NCI-H1105 (cell line): ENCODE measurements at regions not wholly inside any gene's neighbourhood (a gene's known extent, or its start where the extent isn't known, plus 50 kb on each side); places are given as distances from the start of the nearest gene placed in this dataset.
"Not testable (repeated sequence)": the region's sequence is repeated elsewhere in the genome, so short reads cannot be mapped to it uniquely, and the experiment has no call there.

Experiments
- DNase-seq: peaks from one replicate; lab custom pipeline; 2025; lab: John Stamatoyannopoulos, UW

- no peak for DNase-seq
Observed at GRCh38 chr2:22110244-22110651, 986.5 kb downstream of the TDRD15 start.

GRCh38 chr2:22124003-22124402 lies 1000.2 kb downstream of the TDRD15 start:
- no peak for DNase-seq

- DNase-seq: no peak
Observed at GRCh38 chr2:22126106-22126505, 1002.3 kb downstream of the TDRD15 start.

GRCh38 chr2:22126978-22127377 lies 1003.2 kb downstream of the TDRD15 start:
- DNase-seq: no peak

GRCh38 chr2:22134421-22134820 lies 1010.7 kb downstream of the TDRD15 start:
- DNase-seq: no peak

GRCh38 chr2:22136446-22136845 lies 1012.7 kb downstream of the TDRD15 start:
- DNase-seq: no peak

GRCh38 chr2:22143840-22144239 lies 1020.1 kb downstream of the TDRD15 start:
- DNase-seq: no peak

- DNase-seq: peak; percentile 32
Observed at GRCh38 chr2:22153931-22154613, 1030.3 kb downstream of the TDRD15 start.

- not testable (repeated sequence) for DNase-seq
Observed at GRCh38 chr2:22156661-22157060, 1032.9 kb downstream of the TDRD15 start.

GRCh38 chr2:22167256-22167655 lies 1043.5 kb downstream of the TDRD15 start:
- DNase-seq: no peak

- DNase-seq: no peak
Observed at GRCh38 chr2:22175003-22175402, 1051.2 kb downstream of the TDRD15 start.

GRCh38 chr2:22185251-22185650 lies 1061.5 kb downstream of the TDRD15 start:
- no peak for DNase-seq

- DNase-seq: not testable (repeated sequence)
Observed at GRCh38 chr2:22186261-22186828, 1062.6 kb downstream of the TDRD15 start.

GRCh38 chr2:22189893-22190480 lies 1066.2 kb downstream of the TDRD15 start:
- no peak for DNase-seq

- no peak for DNase-seq
Observed at GRCh38 chr2:22194218-22194617, 1070.5 kb downstream of the TDRD15 start.

- no peak for DNase-seq
Observed at GRCh38 chr2:22196806-22197205, 1073.0 kb downstream of the TDRD15 start.

GRCh38 chr2:22198381-22199283 lies 1074.9 kb downstream of the TDRD15 start:
- no peak for DNase-seq

- no peak for DNase-seq
Observed at GRCh38 chr2:22199994-22200393, 1076.2 kb downstream of the TDRD15 start.

- DNase-seq: no peak
Observed at GRCh38 chr2:22209545-22209944, 1085.8 kb downstream of the TDRD15 start.

GRCh38 chr2:22213237-22213636 lies 1089.5 kb downstream of the TDRD15 start:
- DNase-seq: no peak

GRCh38 chr2:22215517-22215916 lies 1091.7 kb downstream of the TDRD15 start:
- DNase-seq: no peak

GRCh38 chr2:22217881-22218280 lies 1094.1 kb downstream of the TDRD15 start:
- no peak for DNase-seq

- no peak for DNase-seq
Observed at GRCh38 chr2:22221006-22221405, 1097.2 kb downstream of the TDRD15 start.
